ENCODE measurements at regions not wholly inside any gene's neighbourhood (a gene's known extent, or its start where the extent isn't known, plus 50 kb on each side); places are given as distances from the start of the nearest gene placed in this dataset.

GRCh38 chr4:135605076-135605475 is 1403.5 kb upstream of the PABPC4L start:
- no peak for DNase-seq
- intact Hi-C loops (cut with DNase I) = no loop called here

- DNase-seq = no peak
- intact Hi-C loops (cut with DNase I) = no loop called here
Measured at GRCh38 chr4:135604531-135604930, 1402.9 kb upstream of the PABPC4L start.

- DNase-seq = no peak
- intact Hi-C loops (cut with DNase I) = no loop called here
Measured at GRCh38 chr4:135601351-135601750, 1399.8 kb upstream of the PABPC4L start.

GRCh38 chr4:135598151-135598550 is 1396.6 kb upstream of the PABPC4L start:
- intact Hi-C loops (cut with DNase I) = no loop called here
- DNase-seq = no peak

- intact Hi-C loops (cut with DNase I) = no loop called here
- no peak for DNase-seq
Measured at GRCh38 chr4:135594521-135594920, 1392.9 kb upstream of the PABPC4L start.

GRCh38 chr4:135575041-135575440 is 1373.5 kb upstream of the PABPC4L start:
- intact Hi-C loops (cut with DNase I) = no loop called here
- no peak for DNase-seq

GRCh38 chr4:135573251-135573650 is 1371.7 kb upstream of the PABPC4L start:
- intact Hi-C loops (cut with DNase I) = no loop called here
- no peak for DNase-seq

- no peak for DNase-seq
- intact Hi-C loops (cut with DNase I) = no loop called here
Measured at GRCh38 chr4:135564090-135564489, 1362.5 kb upstream of the PABPC4L start.

GRCh38 chr4:135553213-135553612 is 1351.6 kb upstream of the PABPC4L start:
- no peak for DNase-seq
- intact Hi-C loops (cut with DNase I) = no loop called here

GRCh38 chr4:135552131-135552530 is 1350.5 kb upstream of the PABPC4L start:
- intact Hi-C loops (cut with DNase I) = no loop called here
- no peak for DNase-seq

- no peak for DNase-seq
- intact Hi-C loops (cut with DNase I) = no loop called here
Measured at GRCh38 chr4:135548711-135549110, 1347.1 kb upstream of the PABPC4L start.

GRCh38 chr4:135545616-135546317 is 1344.2 kb upstream of the PABPC4L start:
- intact Hi-C loops (cut with DNase I) = no loop called here

GRCh38 chr4:135538698-135539097 is 1337.1 kb upstream of the PABPC4L start:
- intact Hi-C loops (cut with DNase I) = no loop called here
- no peak for DNase-seq

More at GRCh38 chr4:135545616-135546317, 1344.2 kb upstream of the PABPC4L start:
- no peak for DNase-seq

- DNase-seq = no peak
- intact Hi-C loops (cut with DNase I) = no loop called here
Measured at GRCh38 chr4:135533053-135533452, 1331.5 kb upstream of the PABPC4L start.

GRCh38 chr4:135532132-135532531 is 1330.5 kb upstream of the PABPC4L start:
- no peak for DNase-seq
- intact Hi-C loops (cut with DNase I) = no loop called here

- intact Hi-C loops (cut with DNase I) = no loop called here
- DNase-seq = no peak
Measured at GRCh38 chr4:135515295-135515694, 1313.7 kb upstream of the PABPC4L start.

GRCh38 chr4:135510582-135510981 is 1309.0 kb upstream of the PABPC4L start:
- no peak for DNase-seq
- intact Hi-C loops (cut with DNase I) = no loop called here

- DNase-seq = no peak
- intact Hi-C loops (cut with DNase I) = no loop called here
Measured at GRCh38 chr4:135508006-135508714, 1306.6 kb upstream of the PABPC4L start.

GRCh38 chr4:135497563-135498152 is 1296.1 kb upstream of the PABPC4L start:
- DNase-seq = no peak
- intact Hi-C loops (cut with DNase I) = no loop called here

- DNase-seq = no peak
- intact Hi-C loops (cut with DNase I) = no loop called here
Measured at GRCh38 chr4:135492439-135492838, 1290.8 kb upstream of the PABPC4L start.

GRCh38 chr4:135485371-135485770 is 1283.8 kb upstream of the PABPC4L start:
- intact Hi-C loops (cut with DNase I) = no loop called here

More at GRCh38 chr4:135485371-135485770, 1283.8 kb upstream of the PABPC4L start:
- DNase-seq = no peak

Measured in head of caudate nucleus (tissue), 42 donors.